Gastroesophageal sphincter (tissue), 3 donors: ENCODE measurements at regions not wholly inside any gene's neighbourhood (a gene's known extent, or its start where the extent isn't known, plus 50 kb on each side); places are given as distances from the start of the nearest gene placed in this dataset.

Source experiments
- CTCF ChIP-seq, 4 experiments: fragments of 200-600 bp in 2 of 4; fragments of 450-650 bp in 2 of 4; sonication (generic) in 1 of 4; IDR thresholded peaks; one replicate each; pipeline ENCODE4 v1.5.1; 2017 to 2019; ENCODE audit warnings: antibody characterized with exemption in 4 of 4, mild to moderate bottlenecking in 2 of 4, moderate library complexity in 2 of 4
- POLR2A ChIP-seq, 2 donors: fragments of 450-650 bp; IDR thresholded peaks; one replicate each; pipeline ENCODE4 v1.6.1; 2017; ENCODE audit warnings: antibody characterized with exemption in 2 of 2, mild to moderate bottlenecking in 2 of 2, moderate library complexity in 1 of 2

- TF ChIP-seq CTCF (IDR thresholded peaks at IDR 0.05): no peak
- TF ChIP-seq POLR2A (IDR thresholded peaks at IDR 0.05): no peak
Measured at GRCh38 chr12:75823475-75823874, 208.1 kb downstream of the PHLDA1 start.
